RCC 7860 (cell line): ENCODE measurements at regions not wholly inside any gene's neighbourhood (a gene's known extent, or its start where the extent isn't known, plus 50 kb on each side); places are given as distances from the start of the nearest gene placed in this dataset.

ENCODE experiments used
- DNase-seq: peaks from one replicate; pipeline ENCODE4 v3.0.0-alpha.2; 2015; ENCODE audit warnings: low spot score
- FAIRE-seq: peaks from 2 replicates; lab custom pipeline; 2012; peaks lifted over from hg19 to GRCh38; lab: Jason Lieb, UNC

DNA sequence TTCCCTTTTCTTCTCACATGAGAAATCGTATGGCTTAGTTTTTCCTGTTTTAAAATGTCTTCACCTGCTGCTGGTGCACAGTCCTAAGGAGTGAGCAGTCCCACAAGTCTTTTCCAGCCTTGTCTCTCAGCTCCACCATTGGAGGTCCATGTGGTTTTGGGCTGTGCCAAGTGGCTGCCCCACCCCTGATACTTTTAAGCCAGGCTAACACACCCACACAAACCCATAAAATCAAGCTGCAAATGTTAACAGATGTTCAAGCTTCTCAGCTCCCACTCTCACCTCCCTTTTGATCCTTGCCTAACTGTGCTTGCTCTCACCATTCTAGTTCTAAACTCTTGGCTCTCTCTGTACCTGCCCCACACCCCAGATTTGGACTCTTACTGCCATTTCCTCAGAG, 74.5 kb upstream of the COL24A1 start:
- FAIRE-seq, result no peak
- DNase-seq, result no peak

DNA sequence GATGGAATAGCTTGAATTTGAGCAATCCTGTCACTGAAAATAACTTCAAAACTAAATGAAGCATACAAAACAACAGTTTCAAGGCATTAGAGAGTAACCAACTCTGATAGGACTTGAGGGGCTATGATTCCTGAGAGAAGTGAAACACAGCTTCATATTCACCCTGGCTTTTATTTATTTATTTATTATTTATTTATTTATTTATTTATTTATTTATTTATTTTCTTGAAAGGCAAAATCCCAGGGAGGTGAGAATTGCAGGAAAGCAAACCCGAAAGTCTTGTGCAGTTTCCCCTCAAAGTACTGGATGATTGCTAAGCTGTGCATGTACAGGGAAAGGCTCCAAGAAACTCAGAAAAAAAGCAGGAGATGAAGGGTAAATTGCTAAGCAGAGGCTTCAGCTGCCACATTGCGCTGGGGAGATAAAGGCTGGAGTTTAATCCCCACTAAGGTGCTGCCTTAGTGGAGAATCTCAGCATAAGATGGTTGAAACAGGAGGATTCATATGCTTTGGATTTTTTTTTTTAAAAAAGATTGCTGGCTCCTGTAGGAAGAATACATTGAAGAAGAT, 72.9 kb upstream of the COL24A1 start:
- DNase-seq (no peak), FAIRE-seq (no peak)

DNA sequence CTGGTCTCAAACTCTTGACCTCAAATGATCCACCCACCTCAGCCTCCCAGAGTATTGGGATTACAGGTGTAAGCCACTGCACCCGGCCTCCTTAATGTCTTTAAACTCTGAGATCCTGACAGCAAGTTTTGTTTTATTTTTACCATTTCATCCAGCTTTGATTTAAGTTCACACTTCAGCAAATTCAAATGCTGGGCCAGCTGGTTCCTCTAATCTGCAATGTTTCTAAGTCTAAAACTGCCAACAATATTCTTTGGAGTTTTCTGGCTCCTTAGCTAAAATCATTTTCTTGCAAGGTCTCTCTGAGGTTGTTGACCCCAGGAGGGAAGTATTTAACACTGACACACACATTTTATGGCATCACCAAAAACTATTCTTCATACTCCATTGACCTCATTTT, 72.0 kb upstream of the COL24A1 start:
- FAIRE-seq (no peak), DNase-seq (no peak)

DNA sequence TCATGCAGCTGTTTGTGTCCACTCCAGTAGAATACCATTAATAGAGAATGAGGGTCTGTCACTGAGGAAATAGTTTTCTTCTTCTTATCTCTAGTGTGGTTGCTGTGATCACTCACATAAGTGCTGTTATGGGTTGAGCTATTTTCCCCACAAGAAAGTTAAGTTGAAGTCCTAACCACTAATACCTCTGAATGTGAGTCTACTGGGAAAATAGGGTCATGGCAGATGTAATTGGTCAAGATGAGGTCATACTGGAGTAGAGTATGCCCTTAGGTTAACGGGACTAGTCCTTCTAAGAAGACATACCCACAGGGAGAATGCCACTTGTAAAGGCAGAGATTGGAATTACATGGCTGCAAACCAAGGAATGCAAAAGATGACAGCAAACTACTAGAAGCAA, 70.5 kb upstream of the COL24A1 start:
- no peak for FAIRE-seq

DNA sequence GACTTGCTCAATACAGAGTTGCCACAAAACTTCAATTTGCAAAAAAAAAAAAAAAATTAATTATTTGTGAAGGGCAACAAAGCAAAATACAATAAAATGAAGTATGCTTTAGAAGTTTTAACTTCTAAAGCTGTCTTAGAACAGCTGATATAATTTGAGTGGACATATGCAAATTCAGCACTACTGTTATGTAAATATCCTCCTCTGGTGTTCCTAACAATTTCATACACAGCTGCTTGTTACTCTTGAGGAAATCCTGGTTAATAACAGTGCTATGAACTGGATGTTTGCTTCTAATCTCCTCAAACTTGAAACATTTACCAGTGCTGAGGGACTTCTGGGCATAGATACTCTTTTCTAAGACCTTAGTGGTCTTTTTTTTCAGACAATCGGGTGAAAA, 69.6 kb upstream of the COL24A1 start:
- no peak for FAIRE-seq
- no peak for DNase-seq

More for the DNA sequence above, 70.5 kb upstream of the COL24A1 start:
- DNase-seq, result no peak

DNA sequence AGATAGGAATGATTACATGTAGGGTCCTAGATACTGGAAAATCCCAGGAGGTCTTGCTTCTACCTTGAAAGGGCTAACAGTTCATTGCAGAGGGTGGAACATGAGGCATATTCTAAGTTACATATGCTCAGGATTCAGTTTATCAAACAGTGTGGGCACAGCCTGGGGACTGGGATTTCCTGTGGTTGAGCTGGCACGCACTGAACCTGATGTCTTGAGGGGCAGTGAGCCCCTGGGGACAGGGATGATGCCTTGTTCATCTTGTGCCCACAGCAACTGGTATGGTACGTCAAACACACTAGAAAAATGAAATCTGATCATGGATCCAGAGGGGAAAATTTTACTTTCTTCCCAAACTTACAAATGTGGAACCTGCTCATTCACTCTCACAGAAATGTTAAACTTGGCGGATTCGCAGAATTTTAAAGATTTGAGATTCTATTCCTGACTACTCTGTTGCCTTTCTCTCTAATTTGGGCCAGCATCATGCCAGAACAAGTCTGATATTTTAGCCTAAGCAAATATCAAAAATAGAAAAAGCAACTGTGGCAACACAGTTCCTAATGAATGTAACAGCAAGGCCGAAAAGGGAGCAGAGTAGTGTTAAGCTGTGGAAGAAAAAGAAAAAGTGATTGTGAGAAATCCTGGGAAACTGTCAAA, 68.2 kb upstream of the COL24A1 start:
- DNase-seq, result no peak

DNA sequence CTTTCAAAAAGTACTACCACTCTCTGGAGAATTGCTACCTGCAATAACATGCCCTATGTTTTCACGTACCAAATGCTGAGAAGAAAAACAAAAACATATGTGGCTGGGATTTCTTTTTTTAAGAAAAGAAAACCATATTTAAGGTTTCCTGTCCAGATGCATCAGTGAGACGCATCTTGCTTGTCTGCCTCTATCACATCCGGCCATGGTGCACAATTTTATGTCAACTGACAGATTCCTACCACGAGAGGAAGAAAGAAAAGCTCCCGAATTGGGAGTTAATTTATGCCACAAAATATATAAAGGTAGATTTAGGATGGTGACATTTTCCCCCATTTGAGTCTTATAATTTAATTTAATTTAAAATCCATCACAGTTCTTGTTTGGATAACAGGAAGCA, 62.3 kb upstream of the COL24A1 start:
- FAIRE-seq (no peak), DNase-seq (no peak)

More for the DNA sequence above, 68.2 kb upstream of the COL24A1 start:
- no peak for FAIRE-seq

DNA sequence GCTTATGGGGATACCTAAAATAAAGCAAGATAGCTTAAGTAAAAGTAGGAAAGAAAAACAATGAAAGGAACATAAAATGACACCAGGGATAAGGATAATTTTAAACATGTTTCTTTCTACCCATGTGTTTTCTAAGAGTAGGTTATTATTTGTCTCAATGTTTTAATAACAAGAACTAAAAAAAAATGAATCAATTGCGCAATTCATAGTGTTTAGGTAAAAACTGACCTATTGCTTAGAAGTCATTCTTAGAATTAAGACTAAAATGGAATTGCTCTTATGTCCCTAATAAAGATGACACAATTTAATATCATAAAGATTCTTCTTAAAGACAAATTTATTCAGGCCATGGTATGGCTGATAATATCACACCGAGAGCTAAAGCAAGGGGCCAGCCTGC, 58.0 kb upstream of the COL24A1 start:
- DNase-seq (no peak), FAIRE-seq (no peak)

DNA sequence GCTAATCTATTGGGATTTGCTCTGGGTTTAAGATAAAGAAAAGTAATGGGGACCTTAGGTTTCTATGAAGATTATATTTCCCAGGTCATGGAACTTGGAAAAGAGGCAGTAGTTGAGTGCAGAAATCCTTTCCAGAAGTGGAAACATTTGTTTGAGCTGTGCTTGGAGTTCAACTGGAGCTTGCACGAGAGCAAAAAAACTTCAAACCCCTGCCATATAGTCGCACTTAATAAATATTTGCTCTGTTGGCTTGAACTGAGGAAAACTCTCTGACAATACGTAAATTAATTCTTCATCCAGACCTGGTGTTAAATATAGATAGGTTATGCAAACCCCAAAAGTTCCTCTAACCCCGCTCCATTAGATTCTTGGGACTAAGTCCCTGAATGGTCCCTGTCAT, 52.8 kb upstream of the COL24A1 start:
- FAIRE-seq, result no peak
- no peak for DNase-seq

DNA sequence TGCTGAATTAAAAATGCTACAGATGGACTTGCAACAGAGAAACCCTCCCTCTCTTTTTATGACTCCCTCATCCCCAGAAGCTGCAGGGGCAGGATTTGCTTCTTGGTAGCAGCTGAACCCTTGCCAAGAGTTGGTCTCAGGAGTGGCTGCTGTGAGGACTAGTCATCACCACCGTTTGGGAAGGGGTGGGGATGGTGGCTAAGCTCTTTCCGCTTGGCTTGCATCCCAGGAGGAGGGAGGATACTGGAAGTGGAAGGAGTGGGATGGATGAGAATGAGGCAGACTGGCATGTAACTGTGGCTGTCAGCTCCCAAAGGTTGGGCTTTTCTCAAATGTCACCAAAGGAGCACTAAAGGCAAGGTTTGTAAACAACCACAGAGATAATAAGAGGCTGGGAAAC, 50.8 kb upstream of the COL24A1 start:
- peak; percentile 40 for FAIRE-seq

More for the DNA sequence above, 50.8 kb upstream of the COL24A1 start:
- DNase-seq, result peak; percentile 45
